GM12875 (cell line): ENCODE measurements at regions not wholly inside any gene's neighbourhood (a gene's known extent, or its start where the extent isn't known, plus 50 kb on each side); places are given as distances from the start of the nearest gene placed in this dataset.

Experiments
- H3K4me3 ChIP-seq: one replicate; pipeline ENCODE4 v1.5.1; 2011; ENCODE audit warnings: low read depth, low read length, control low read depth
- TF ChIP-seq, protein P1 (sequence below): IDR thresholded peaks from 2 replicates; pipeline ENCODE4 v1.5.1; 2011; ENCODE audit warnings: low read depth, mild to moderate bottlenecking, control low read depth, inconsistent platforms, low read length, moderate library complexity, borderline replicate concordance; ENCODE audit not compliant: insufficient read depth

DNA sequence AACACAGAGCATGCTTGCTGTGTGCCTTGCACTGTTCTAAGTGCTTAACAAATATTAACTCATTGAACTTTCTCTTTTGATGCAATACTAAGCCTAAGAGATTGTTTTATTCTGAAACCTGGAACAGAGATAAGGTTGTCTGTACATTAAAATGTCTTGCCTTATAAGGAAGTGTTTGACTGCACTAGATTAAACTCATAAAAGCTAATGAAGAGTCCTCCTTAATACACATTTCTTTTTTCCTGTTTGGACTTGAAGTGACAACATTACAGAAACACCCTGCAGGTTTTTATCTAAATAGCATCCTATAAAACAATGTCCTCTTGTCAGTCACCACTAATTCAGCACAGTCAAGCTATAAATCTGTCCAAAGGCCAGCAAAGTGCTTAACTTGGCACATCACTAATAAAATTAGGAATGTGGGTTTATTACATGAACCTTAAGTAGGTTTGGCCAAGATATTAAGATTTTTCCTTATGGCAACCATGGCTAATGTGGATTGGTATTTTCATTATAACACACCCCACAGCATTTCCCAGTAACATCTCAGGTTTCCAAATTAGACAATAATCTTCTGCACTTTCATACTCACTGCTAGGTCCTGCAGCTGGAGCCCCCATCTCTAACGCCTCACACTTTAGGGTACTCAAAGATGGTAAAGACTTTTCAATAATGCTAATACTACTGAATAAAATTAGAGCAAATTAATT lies 389.7 kb downstream of the LMO4 start:
- TF ChIP-seq, protein P1, sequence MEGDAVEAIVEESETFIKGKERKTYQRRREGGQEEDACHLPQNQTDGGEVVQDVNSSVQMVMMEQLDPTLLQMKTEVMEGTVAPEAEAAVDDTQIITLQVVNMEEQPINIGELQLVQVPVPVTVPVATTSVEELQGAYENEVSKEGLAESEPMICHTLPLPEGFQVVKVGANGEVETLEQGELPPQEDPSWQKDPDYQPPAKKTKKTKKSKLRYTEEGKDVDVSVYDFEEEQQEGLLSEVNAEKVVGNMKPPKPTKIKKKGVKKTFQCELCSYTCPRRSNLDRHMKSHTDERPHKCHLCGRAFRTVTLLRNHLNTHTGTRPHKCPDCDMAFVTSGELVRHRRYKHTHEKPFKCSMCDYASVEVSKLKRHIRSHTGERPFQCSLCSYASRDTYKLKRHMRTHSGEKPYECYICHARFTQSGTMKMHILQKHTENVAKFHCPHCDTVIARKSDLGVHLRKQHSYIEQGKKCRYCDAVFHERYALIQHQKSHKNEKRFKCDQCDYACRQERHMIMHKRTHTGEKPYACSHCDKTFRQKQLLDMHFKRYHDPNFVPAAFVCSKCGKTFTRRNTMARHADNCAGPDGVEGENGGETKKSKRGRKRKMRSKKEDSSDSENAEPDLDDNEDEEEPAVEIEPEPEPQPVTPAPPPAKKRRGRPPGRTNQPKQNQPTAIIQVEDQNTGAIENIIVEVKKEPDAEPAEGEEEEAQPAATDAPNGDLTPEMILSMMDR, result no peak

GRCh38 chr1:87719658-87720057 lies 391.0 kb downstream of the LMO4 start:
- no peak overlapping the region for H3K4me3 ChIP-seq
- TF ChIP-seq, protein P1, result no peak

More for the DNA sequence above, 389.7 kb downstream of the LMO4 start:
- no peak overlapping the region for H3K4me3 ChIP-seq

DNA sequence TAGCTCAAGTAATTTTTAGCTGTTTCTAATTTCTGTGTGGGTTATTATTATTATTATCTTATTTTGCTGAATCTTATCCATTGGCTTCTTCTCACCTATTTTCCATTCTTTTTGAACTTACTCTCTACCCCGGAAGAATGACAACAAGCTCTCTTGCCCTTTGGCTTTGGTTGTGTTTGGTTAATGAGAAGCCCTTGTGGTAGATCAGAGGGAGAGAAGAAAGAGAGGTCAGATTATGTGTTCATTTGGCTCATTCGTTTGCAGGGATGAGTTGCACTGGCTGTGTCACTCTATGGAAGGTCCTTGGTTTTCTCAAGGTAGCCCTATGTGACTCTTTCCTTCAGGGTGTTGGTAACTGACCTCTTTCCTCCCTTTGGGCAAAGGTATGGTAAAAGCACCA lies 391.9 kb downstream of the LMO4 start:
- no peak overlapping the region for H3K4me3 ChIP-seq
- TF ChIP-seq, protein P1, result no peak

DNA sequence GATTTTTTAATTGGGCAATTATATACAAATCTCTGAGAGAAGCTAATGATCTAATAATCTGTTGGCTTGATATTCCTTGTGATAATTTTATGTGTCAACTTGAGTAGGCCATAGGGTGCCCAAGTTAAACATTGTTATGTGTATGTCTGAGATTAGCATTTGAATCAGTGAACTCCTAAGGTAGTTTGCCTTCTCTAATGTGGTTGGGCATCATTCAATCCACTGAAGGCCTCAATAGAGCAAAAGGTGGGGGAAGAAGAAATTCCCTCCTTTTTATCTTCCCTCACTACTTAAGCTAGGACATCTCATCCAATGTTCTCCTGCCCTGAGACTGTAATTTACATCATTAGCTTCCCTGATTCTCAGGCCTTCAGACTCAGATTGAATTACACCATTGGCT lies 394.5 kb downstream of the LMO4 start:
- no peak overlapping the region for H3K4me3 ChIP-seq
- TF ChIP-seq, protein P1, result no peak

- no peak overlapping the region for H3K4me3 ChIP-seq
- TF ChIP-seq, protein P1, result no peak
These were observed 399.5 kb downstream of the LMO4 start for GRCh38 chr1:87728169-87728568.

- no peak overlapping the region for H3K4me3 ChIP-seq
- TF ChIP-seq, protein P1, result no peak
These were observed 401.9 kb downstream of the LMO4 start for GRCh38 chr1:87730274-87731216.
